Effector memory CD4-positive, alpha-beta T cell (primary cell): ENCODE measurements at regions not wholly inside any gene's neighbourhood (a gene's known extent, or its start where the extent isn't known, plus 50 kb on each side); places are given as distances from the start of the nearest gene placed in this dataset.

Experiments
- DNase-seq, 3 donors: peaks; one replicate each; pipeline ENCODE4 v3.0.0-alpha.2; 2020
- H3K27ac ChIP-seq: 2 replicates; pipeline ENCODE4 v1.7.0; 2013; ENCODE audit warnings: mild to moderate bottlenecking, low read length, moderate library complexity; ENCODE audit not compliant: insufficient read depth, poor library complexity, severe bottlenecking
- H3K27me3 ChIP-seq: replicated peaks from 2 replicates; pipeline ENCODE4 v1.7.0; 2013; ENCODE audit warnings: mild to moderate bottlenecking, low read length; ENCODE audit not compliant: insufficient read depth, control insufficient read depth, poor library complexity, severe bottlenecking
- H3K36me3 ChIP-seq: 2 replicates; pipeline ENCODE4 v1.7.0; 2013; ENCODE audit warnings: mild to moderate bottlenecking, low read length, moderate library complexity; ENCODE audit not compliant: control insufficient read depth, insufficient read depth
- H3K4me1 ChIP-seq: 2 replicates; pipeline ENCODE4 v1.7.0; 2013; ENCODE audit warnings: low read length, mild to moderate bottlenecking; ENCODE audit not compliant: control insufficient read depth, insufficient read depth, poor library complexity, severe bottlenecking
- H3K4me3 ChIP-seq: 2 replicates; pipeline ENCODE4 v1.7.0; 2013; ENCODE audit warnings: low read length, low read depth, mild to moderate bottlenecking; ENCODE audit not compliant: insufficient read depth, poor library complexity, severe bottlenecking
- H3K9me3 ChIP-seq: 2 replicates; pipeline ENCODE4 v1.7.0; 2013; ENCODE audit warnings: mild to moderate bottlenecking, low read length, moderate library complexity; ENCODE audit not compliant: control insufficient read depth

- no peaks in the 10 kb centered on the region for H3K27me3 ChIP-seq
- no peaks in the 10 kb centered on the region for H3K9me3 ChIP-seq
- H3K4me1 ChIP-seq, result no peaks in the 10 kb centered on the region
- H3K36me3 ChIP-seq, result no peaks in the 10 kb centered on the region
- H3K27ac ChIP-seq, result no peak overlapping the region
- H3K4me3 ChIP-seq, result no peak overlapping the region
- DNase-seq, result no peak
These were observed 109.7 kb downstream of the LSM3 start for GRCh38 chr3:14288177-14288788.

- H3K4me3 ChIP-seq, result no peak overlapping the region
- no peak overlapping the region for H3K27ac ChIP-seq
- no peaks in the 10 kb centered on the region for H3K9me3 ChIP-seq
- DNase-seq, result no peak
- H3K27me3 ChIP-seq, result no peaks in the 10 kb centered on the region
- no peaks in the 10 kb centered on the region for H3K36me3 ChIP-seq
- H3K4me1 ChIP-seq, result no peaks in the 10 kb centered on the region
These were observed 110.3 kb downstream of the LSM3 start for GRCh38 chr3:14288833-14289451.

- DNase-seq, result no peak
- Histone ChIP-seq H3K27me3 (no peaks in the 10 kb centered on the region), H3K36me3 (no peaks in the 10 kb centered on the region), H3K4me3 (no peak overlapping the region), H3K4me1 (no peaks in the 10 kb centered on the region), H3K27ac (no peak overlapping the region), H3K9me3 (no peaks in the 10 kb centered on the region)
These were observed 111.2 kb downstream of the LSM3 start for GRCh38 chr3:14289590-14290461.

- H3K27me3 ChIP-seq, result no peaks in the 10 kb centered on the region
- H3K9me3 ChIP-seq, result no peaks in the 10 kb centered on the region
- H3K27ac ChIP-seq, result no peak overlapping the region
- no peaks in the 10 kb centered on the region for H3K4me1 ChIP-seq
- no peak for DNase-seq
- no peak overlapping the region for H3K4me3 ChIP-seq
- H3K36me3 ChIP-seq, result no peaks in the 10 kb centered on the region
These were observed 111.6 kb upstream of the SLC6A6 start for GRCh38 chr3:14290631-14291385.

GRCh38 chr3:14295037-14295436 lies 107.4 kb upstream of the SLC6A6 start:
- no peaks in the 10 kb centered on the region for H3K9me3 ChIP-seq
- no peaks in the 10 kb centered on the region for H3K36me3 ChIP-seq
- no peaks in the 10 kb centered on the region for H3K27me3 ChIP-seq
- no peak for DNase-seq
- no peak overlapping the region for H3K4me3 ChIP-seq
- no peak overlapping the region for H3K27ac ChIP-seq
- H3K4me1 ChIP-seq, result no peaks in the 10 kb centered on the region

GRCh38 chr3:14295801-14296200 lies 106.6 kb upstream of the SLC6A6 start:
- Histone ChIP-seq H3K9me3 (no peaks in the 10 kb centered on the region), H3K36me3 (no peaks in the 10 kb centered on the region), H3K4me3 (no peak overlapping the region), H3K27ac (no peak overlapping the region), H3K27me3 (no peaks in the 10 kb centered on the region), H3K4me1 (no peaks in the 10 kb centered on the region)
- DNase-seq, result no peak

GRCh38 chr3:14297305-14297704 lies 105.1 kb upstream of the SLC6A6 start:
- no peaks in the 10 kb centered on the region for H3K27me3 ChIP-seq
- no peak for DNase-seq

GRCh38 chr3:14297784-14298236 lies 104.6 kb upstream of the SLC6A6 start:
- H3K4me3 ChIP-seq, result no peak overlapping the region
- no peak for DNase-seq
- no peak overlapping the region for H3K27ac ChIP-seq
- H3K36me3 ChIP-seq, result no peaks in the 10 kb centered on the region
- peaks cover under 1% of the 10 kb centered on the region for H3K4me1 ChIP-seq
- no peaks in the 10 kb centered on the region for H3K9me3 ChIP-seq
- H3K27me3 ChIP-seq, result no peaks in the 10 kb centered on the region

More at GRCh38 chr3:14297305-14297704, 105.1 kb upstream of the SLC6A6 start:
- Histone ChIP-seq H3K4me3 (no peak overlapping the region), H3K36me3 (no peaks in the 10 kb centered on the region), H3K4me1 (no peaks in the 10 kb centered on the region), H3K27ac (no peak overlapping the region), H3K9me3 (no peaks in the 10 kb centered on the region)

GRCh38 chr3:14298442-14298841 lies 104.0 kb upstream of the SLC6A6 start:
- no peak for DNase-seq
- no peaks in the 10 kb centered on the region for H3K27me3 ChIP-seq
- peaks cover 6% of the 10 kb centered on the region for H3K4me1 ChIP-seq
- H3K36me3 ChIP-seq, result no peaks in the 10 kb centered on the region
- H3K27ac ChIP-seq, result no peak overlapping the region
- H3K9me3 ChIP-seq, result no peaks in the 10 kb centered on the region
- no peak overlapping the region for H3K4me3 ChIP-seq
